ENCODE measurements at regions not wholly inside any gene's neighbourhood (a gene's known extent, or its start where the extent isn't known, plus 50 kb on each side); places are given as distances from the start of the nearest gene placed in this dataset.

DNA sequence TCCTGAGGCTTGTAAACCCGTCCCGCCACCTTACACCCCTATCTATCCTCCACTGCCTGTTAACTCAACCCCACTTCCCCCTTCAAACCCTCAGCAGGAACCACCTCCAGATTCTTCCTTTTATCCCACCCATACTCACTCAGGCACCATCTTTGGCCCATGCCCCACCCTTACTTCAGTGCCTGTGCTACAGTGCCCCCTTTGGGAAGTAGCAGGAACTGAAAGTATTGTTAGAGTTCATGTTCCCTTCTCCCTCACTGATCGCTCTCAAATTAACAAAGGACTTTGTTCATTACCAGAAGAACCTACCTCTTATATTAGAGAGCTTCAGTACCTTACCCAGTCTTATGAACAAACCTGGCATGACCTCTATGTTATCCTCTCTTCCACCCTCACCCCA is 92.2 kb upstream of the MOCS2 start:
- peak; percentile 16 for DNase-seq (ENCODE audit: low read depth, low spot score)

DNA sequence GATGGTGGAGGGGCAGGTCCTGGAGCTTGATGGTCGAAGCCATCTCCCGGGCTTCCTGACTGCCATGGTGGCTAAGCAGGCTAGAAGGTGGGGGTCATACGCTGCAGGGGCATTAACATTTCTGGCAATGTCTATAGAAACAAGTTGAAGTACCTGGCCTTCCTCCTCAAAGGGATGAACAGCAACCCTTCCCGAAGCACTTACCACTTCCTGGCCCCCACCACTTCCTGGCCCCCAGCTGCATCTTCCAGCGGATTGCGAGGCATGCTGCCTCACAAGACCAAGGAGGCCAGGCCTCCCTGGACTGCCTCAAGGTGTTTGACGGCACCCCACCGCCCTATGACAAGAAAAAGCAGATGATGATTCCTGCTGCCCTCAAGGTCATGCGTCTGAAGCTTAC is 97.0 kb upstream of the MOCS2 start:
- DNase-seq (ENCODE audit: low read depth, low spot score), result peak; percentile 68
- no peak overlapping the region for H3K4me3 ChIP-seq (ENCODE audit: low read length)

More for the DNA sequence above, 92.2 kb upstream of the MOCS2 start:
- H3K4me3 ChIP-seq (ENCODE audit: low read length), result no peak overlapping the region

DNA sequence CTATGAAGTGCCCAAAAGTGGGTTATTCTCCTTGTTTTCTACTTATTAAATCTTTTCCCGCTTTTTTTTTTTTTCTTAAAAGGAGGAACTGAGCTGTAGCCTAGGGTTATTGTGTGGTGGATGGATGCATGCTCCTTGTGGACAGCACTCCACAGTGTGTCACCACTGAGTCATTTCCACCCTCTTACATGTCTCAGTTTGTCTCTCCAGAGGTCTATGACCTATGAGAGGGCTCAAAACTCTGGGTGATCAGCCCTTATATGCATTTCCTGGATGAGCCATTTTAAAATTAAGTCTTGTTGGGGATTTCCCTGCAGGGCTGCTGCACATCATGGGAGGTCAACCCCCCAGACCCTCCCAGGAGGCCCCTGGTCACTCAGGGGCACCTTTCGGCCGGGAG is 102.2 kb upstream of the MOCS2 start:
- DNase-seq (ENCODE audit: low read depth, low spot score), result no peak

DNA sequence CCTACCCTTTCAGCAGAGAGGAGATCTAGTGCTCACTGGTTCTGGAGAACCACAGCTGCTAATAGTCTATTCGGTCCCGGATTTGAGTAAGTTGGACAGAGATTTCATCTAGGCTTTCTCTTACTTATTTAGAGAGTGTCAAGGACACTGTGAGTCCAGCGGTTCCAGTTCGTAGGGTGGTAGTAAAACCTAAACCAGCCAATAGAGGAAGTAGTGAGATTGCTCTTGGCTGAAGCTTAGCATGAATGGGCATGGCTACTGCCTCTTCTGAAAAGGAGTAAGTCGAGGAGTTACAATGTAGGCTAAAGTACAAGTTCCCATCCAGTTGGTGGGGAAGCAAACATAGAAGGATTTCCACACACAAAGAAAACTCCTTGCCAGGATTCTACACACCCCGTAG is 109.6 kb upstream of the MOCS2 start:
- no peak for DNase-seq (ENCODE audit: low read depth, low spot score)

More for the DNA sequence above, 102.2 kb upstream of the MOCS2 start:
- no peak overlapping the region for H3K4me3 ChIP-seq (ENCODE audit: low read length)

DNA sequence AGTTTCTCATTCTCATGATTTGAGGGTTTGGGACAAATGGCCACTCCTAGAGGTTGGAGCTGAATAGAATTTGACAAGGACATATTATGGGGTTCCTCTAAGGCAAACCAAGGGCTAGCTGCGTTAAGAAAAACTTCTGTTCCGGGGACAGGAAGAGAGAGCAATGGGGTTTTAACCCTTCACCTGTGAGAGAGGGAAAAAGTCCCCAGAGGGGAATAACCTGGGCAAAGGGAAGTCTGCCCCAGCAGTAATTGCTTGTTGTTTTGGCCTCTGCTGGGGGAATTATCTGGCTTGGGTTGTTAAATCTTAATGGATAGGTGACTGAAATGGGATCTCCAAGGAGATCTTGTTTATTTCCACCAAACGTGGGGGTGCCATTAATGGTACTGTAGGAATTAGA is 110.1 kb upstream of the MOCS2 start:
- no peak overlapping the region for H3K4me3 ChIP-seq (ENCODE audit: low read length)
- DNase-seq (ENCODE audit: low read depth, low spot score), result no peak

More for the DNA sequence above, 109.6 kb upstream of the MOCS2 start:
- no peak overlapping the region for H3K4me3 ChIP-seq (ENCODE audit: low read length)

DNA sequence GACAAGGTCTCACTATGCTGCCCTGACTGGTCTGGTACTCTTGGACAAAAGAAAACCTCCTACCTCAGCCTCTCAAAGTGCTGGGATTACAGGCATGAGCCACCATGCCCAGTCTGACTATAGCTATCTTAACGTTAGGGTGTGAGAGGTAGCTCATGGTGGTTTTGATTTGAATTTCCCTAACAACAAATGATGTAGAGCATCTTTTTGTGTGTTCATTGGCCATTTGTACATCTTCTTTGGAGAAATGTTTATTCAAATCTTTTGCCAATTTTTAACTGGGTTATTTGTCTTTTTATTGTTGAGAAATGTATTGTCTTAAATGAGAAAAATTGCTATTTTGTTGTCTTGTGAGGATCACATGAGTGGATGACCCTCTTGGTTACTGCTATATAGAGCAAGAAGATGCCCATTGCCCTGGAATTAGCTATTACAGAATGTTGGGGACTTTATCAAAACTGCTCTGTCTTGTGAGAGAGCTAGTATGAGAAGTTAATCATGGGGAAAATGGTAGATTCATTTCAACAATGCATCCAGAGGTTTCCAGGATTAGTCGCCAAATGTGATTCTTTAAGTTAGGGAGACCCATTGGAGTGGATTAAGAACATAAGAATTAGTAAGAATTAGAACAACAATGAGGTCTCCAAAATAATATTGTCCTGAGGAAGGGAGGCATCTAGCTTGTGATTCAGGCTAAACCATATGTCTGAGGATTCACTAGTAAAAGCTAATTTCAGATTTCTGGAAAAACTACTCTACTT is 124.3 kb upstream of the MOCS2 start:
- no peak overlapping the region for H3K4me3 ChIP-seq (ENCODE audit: low read length)
- no peak for DNase-seq (ENCODE audit: low read depth, low spot score)

DNA sequence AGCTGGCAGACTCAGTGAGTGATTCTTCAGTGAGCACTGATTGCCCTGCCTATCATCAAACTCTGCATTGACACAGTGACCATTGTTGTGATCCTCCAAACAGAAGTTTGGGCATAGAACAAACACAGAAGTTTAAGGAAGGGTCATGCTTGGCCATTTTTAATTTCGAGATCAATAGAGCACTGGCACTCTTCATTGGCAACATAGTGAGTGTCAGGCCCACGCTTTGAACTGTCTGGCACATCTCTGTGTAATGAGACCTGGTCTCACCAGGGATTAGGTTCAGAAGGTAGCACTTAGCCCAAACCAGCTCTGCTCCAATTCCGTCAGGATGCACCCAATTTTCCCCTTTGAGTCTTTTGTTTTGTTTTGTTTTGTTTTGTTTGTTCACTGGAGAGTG is 127.1 kb upstream of the MOCS2 start:
- no peak for DNase-seq (ENCODE audit: low read depth, low spot score)
- no peak overlapping the region for H3K4me3 ChIP-seq (ENCODE audit: low read length)

DNA sequence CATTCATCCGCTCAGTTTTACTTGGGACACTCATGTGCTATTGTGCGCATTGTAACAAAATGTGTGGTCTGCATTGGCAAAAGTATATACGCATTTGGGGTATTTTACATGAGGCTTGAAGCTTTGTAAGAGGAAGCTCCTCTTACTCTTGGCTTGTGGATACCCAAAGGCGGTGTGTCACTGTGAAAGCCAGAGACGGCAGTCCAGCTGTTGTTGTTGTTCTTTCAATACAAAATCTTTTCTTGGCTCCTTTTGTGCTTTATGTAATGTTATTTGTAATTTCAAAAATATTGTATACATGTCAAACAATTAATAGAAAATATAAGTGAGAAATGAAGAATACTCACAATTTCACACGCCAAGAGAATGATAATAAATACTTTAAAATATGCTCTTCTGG is 128.3 kb upstream of the MOCS2 start:
- no peak overlapping the region for H3K4me3 ChIP-seq (ENCODE audit: low read length)
- no peak for DNase-seq (ENCODE audit: low read depth, low spot score)

DNA sequence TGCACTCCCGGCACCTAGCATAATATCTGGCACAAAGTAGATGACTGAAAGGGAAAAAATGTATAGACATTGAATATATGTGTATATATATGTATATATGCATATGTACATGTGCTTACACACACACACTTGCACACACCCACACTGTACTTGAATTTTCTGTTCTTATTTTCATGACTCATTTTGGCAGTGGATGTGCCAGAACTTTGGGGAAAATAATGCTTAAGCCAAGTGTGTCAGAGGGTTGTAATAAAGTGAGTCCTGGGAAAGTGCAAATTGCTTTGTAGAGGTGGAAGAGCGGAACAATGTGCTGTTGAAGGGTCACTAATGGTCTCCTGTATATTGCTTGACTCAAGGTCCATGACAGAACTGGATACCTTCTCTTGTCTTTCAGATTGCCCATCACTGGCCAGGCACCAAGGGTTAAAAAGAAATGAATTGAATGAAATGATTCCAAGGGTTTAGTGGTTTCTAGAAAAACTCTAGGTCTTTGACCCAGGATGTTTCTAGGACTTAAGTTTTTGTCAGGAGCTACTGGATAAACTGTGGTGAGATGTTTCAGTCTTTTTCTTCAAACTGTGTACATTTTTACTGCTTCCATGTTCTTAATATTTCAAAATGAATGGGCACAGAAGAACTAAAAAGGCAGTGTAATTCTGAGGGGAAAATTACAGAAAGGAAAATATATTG is 129.9 kb upstream of the MOCS2 start:
- no peak for DNase-seq (ENCODE audit: low read depth, low spot score)
- H3K4me3 ChIP-seq (ENCODE audit: low read length), result no peak overlapping the region

DNA sequence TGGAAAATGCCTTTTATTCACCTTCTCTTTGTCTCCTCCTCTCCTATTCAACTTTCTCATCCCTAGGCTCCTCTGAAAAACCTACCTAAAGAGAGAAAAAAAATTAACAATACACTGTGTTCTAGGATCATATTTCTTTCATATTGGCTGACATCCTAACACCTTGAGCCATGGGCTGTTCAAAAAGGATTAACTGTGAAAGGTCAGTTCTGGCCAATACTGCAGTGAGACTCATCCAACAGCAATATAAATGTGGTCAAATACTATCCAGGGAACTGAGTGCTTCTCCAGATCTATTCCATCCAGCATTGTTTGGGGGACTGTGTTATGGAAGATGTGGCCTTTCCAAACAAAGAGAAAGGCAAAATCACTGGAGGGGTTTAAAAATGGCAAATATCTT is 131.1 kb upstream of the MOCS2 start:
- H3K4me3 ChIP-seq (ENCODE audit: low read length), result no peak overlapping the region
- no peak for DNase-seq (ENCODE audit: low read depth, low spot score)

DNA sequence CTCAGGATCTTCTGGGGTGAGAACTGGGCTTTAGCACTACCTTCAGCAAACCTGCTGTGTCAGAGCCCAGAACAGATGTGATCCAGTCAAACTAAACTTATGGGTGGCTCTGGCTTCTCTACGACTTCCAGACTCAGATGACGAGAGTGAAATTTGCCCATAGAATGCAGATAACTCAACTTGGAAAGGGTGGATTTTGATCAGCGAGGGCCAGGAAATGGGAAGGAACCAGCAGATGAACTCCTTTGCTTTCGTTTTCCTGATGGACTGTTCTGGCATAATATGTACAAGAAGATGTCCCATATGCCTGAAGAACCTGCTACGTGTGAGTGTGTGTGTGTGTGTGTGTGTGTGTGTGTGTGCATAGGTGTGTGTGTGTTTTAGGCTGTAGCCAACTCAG is 132.0 kb upstream of the MOCS2 start:
- no peak overlapping the region for H3K4me3 ChIP-seq (ENCODE audit: low read length)
- no peak for DNase-seq (ENCODE audit: low read depth, low spot score)

DNA sequence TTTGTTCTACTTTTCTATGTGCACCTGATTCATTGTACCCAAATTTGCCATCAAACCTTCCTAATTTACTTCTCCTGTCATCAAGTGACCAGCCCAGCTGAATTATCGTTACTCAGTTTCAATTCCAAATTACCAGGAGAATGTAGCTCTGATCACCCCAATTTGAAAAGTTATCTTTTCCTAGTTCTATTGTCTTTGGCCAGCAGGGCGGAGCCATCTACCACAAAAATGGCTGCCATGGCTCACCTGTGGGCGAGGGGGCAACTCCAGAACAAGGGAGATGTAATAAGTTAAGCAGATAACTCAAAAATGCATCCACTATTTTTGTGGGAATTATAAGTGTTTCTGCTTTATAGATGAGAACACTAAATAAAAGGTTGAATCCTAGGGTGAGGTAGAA is 133.8 kb upstream of the MOCS2 start:
- DNase-seq (ENCODE audit: low read depth, low spot score), result no peak
- H3K4me3 ChIP-seq (ENCODE audit: low read length), result no peak overlapping the region

DNA sequence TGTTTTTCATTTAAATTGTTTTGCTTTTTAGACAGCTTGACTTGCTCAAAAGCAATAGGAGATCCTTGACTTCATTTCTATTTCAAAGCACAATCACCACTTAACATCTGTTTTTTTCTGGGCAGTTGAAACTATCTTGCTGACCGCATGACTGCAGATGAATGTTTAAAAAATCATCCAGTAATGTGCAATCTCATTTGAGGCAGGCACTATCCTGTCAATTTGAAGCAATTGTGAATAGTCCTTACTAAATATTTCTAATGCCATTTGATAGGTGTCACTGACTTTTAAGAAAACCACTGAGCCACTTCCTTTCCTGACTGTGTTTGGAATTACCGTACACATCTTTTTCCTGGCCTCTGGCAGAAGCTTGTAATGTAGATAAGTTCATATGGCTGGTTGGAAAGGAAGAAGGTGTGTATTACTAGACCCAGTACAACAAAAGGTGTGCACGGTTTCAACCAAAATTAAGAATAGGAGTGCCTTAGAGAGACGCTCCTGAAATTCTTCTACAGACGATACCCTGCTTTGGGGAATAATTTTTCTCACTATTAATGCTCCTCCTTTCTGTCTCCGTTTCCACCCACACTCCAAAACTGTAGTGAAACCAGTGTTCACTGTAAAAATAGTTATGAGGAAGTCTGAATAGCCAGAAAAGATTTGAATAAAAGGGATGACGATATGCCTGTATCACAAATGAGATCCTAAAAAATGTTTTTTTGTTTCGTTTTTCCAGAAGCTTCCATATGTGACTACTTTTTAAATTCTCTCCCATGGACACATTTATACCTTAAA is 136.7 kb upstream of the MOCS2 start:
- no peak overlapping the region for H3K4me3 ChIP-seq (ENCODE audit: low read length)
- no peak for DNase-seq (ENCODE audit: low read depth, low spot score)

DNA sequence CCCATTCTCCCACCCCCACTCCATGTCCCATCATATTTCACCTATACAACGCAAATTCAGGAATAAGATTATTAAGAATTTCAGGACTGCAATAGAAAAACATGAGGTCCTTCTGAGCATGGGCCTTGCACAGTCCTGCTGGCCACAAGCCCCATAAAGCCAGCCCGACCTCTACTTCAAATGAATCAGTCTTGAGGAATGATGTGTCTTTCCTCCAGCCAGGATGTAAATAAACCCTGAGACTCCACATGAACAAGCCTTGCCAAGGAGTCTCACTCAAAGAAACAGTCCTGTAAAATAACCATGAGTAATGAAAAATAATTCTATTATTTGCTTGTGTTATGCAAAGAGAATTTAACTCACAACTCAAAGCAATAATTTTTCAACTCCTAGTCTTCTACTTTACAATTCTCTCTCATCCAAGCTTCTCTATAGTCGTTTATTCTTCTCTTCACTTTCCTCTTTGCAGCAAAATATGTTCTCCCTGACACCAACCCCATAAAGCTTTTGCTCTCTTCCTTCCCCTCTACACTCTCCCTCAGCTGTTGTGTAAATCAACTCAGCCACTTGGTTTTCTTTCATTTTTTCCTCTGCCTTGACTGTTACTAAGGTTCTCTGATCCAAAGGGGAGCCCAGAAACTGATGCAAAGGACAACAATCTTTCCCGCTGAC is 140.1 kb upstream of the MOCS2 start:
- DNase-seq (ENCODE audit: low read depth, low spot score), result no peak
- H3K4me3 ChIP-seq (ENCODE audit: low read length), result no peak overlapping the region

DNA sequence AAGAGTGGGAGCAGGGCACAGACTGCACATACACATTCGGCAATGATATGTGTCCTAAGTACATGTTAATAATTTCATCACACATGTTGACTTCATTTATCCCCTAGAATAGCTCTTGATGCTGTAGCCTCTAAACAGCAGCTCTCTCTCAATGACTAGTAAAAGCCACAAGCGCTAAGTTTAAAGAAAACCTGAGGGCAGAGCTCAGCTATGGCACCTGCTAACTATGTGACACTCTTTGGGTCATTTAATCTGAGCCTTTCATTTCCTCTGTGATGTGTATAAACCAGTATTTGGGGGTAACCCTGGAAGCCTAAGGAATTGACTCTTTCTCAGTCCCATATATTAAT is 140.6 kb upstream of the MOCS2 start:
- no peak overlapping the region for H3K4me3 ChIP-seq (ENCODE audit: low read length)
- DNase-seq (ENCODE audit: low read depth, low spot score), result no peak

DNA sequence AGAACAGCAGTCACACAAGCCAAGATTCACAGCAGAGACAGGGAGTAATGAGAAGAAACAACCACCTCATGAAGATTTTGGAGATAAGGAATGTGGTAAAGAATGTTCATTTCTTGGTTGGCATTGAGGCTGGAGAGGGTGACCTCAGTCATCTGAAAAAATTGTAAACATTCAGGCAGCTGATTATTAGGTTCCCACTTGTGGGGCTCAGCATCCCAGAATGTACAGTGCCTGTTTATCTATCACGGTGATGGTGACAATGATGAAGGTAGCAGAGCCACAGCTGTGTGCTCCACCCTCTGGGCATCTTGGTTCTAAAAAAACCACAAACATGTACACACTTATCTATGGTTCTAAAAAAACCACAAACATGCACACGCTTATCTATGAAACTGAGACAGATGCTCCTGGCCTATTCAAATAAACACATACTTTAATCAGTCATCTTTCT is 143.9 kb upstream of the MOCS2 start:
- DNase-seq (ENCODE audit: low read depth, low spot score), result peak; percentile 76

DNA sequence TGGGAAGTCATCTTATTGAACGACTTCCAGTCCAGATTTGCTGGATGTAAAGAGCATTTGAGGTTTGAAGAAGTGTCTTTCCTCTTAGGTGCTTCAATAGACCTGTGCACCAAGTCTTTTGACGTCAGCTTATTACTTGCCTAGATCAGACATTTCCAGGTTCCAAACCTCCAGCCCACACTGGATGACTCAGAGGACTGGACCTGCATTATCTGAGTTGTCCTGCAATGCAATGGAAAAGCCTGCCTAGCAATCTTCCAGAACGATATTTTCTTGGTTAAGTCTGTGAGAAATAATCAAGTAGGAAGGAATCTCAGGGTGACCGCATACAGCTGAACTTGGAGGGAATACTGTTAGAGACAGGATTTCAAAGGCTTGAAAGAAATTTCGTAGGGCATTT is 147.2 kb upstream of the MOCS2 start:
- DNase-seq (ENCODE audit: low read depth, low spot score), result no peak
- H3K4me3 ChIP-seq (ENCODE audit: low read length), result no peak overlapping the region

More for the DNA sequence above, 143.9 kb upstream of the MOCS2 start:
- no peak overlapping the region for H3K4me3 ChIP-seq (ENCODE audit: low read length)

DNA sequence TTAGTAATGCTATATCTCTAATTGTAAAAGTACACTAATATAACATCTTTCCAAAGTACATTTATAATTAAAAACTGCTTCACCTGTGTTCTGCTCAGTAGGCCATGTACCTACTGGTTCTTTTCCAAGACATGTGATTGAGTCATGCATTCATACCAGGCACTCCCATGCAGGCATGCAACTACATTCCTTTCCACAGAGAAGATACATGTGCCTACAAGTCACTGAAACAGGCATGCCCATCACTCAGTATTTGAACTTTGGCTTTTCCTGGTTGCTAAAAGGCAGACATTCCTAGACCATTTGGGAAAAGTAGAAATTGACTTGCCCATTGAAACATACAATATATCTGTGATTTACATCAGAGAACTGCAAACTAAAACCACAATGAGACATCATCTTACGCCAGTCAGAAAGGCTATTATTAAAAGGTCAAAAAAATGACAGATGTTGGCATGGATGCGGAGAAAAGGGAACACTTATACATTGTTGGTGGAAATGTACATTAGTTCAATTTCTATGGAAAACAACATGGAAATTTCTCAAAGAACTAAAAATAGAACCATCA is 148.3 kb upstream of the MOCS2 start:
- DNase-seq (ENCODE audit: low read depth, low spot score), result no peak
- H3K4me3 ChIP-seq (ENCODE audit: low read length), result no peak overlapping the region

DNA sequence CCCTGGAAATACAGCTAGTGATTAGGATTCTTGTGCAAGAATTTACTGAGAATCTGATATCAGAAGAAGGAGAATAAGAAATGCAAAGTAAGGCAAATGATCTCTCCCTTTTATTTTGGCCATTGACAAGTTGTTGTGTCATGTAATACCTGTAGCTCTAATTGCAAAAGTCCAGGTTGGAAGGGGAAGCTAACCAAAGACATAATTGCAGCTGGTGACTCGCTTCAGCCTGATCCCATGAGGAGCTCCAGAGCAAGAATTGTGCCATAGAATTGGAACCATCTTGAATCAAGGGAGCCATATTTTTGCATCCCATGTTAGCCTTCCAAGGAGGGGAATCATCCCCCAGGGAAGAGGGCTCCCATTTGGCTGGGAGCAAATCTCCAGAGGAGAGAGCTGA is 149.6 kb upstream of the MOCS2 start:
- DNase-seq (ENCODE audit: low read depth, low spot score), result no peak
- no peak overlapping the region for H3K4me3 ChIP-seq (ENCODE audit: low read length)
